HCT116 (cell line): ENCODE measurements at regions not wholly inside any gene's neighbourhood (a gene's known extent, or its start where the extent isn't known, plus 50 kb on each side); places are given as distances from the start of the nearest gene placed in this dataset.

Experiments used
- EZH2 ChIP-seq: fragments of 200-600 bp; sonication (generic); IDR thresholded peaks from 2 replicates; pipeline ENCODE4 v1.6.1; 2017; ENCODE audit warnings: antibody characterized with exemption, mixed run types
- POLR2A ChIP-seq: IDR thresholded peaks from 2 replicates; pipeline ENCODE4 v1.7.0; 2011; ENCODE audit warnings: borderline replicate concordance; ENCODE audit not compliant: insufficient read depth, insufficient read length; ENCODE audit errors: extremely low read depth
- RAD21 ChIP-seq: IDR thresholded peaks from 2 replicates; pipeline ENCODE4 v1.6.1; 2012; ENCODE audit warnings: low read depth, mild to moderate bottlenecking
- SIN3A ChIP-seq: IDR thresholded peaks from 2 replicates; pipeline ENCODE4 v1.6.1; 2012; ENCODE audit warnings: low read depth
- SP1 ChIP-seq: IDR thresholded peaks from 2 replicates; pipeline ENCODE4 v1.6.1; 2012; ENCODE audit warnings: low read depth
- SRF ChIP-seq: IDR thresholded peaks from 2 replicates; pipeline ENCODE4 v1.6.1; 2012; ENCODE audit warnings: low read depth
- TF ChIP-seq, protein P1 (sequence below), 3 experiments: fragments of 200-600 bp in 1 of 3; sonication (generic) in 1 of 3; IDR thresholded peaks in 2 of 3; conservative IDR thresholded peaks in 1 of 3; 2 replicates each; pipeline ENCODE4 v1.5.1; 2012 to 2017; ENCODE audit warnings: low read depth in 2 of 3, low read length in 2 of 3, antibody characterized with exemption in 1 of 3, borderline replicate concordance in 1 of 3, control low read depth in 1 of 3, mild to moderate bottlenecking in 1 of 3, mixed read lengths in 1 of 3, mixed run types in 1 of 3, moderate library complexity in 1 of 3; ENCODE audit not compliant: insufficient read depth in 1 of 3
- TF ChIP-seq, protein P2 (sequence below): IDR thresholded peaks from 2 replicates; pipeline ENCODE4 v1.6.1; 2012; ENCODE audit warnings: low read depth

DNA sequence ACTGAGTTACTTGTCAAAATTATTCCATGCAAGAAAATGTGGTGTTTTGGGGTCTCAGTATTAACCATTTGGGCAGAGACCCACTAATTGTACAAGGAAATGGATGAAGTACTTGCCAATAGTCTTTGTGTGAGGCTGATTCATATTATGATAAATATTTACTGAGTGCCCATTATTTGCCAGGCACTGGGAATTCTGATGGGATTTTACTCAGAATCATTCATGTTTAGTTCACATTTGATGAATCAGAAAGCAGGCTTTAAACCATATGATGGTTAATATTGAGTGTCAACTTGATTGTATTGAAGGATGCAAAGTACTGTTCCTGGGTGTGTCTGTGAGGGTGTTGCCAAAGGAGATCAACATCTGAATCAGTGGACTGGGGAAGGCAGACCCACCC is 66.2 kb upstream of the SOX21 start:
- TF ChIP-seq, protein P1, sequence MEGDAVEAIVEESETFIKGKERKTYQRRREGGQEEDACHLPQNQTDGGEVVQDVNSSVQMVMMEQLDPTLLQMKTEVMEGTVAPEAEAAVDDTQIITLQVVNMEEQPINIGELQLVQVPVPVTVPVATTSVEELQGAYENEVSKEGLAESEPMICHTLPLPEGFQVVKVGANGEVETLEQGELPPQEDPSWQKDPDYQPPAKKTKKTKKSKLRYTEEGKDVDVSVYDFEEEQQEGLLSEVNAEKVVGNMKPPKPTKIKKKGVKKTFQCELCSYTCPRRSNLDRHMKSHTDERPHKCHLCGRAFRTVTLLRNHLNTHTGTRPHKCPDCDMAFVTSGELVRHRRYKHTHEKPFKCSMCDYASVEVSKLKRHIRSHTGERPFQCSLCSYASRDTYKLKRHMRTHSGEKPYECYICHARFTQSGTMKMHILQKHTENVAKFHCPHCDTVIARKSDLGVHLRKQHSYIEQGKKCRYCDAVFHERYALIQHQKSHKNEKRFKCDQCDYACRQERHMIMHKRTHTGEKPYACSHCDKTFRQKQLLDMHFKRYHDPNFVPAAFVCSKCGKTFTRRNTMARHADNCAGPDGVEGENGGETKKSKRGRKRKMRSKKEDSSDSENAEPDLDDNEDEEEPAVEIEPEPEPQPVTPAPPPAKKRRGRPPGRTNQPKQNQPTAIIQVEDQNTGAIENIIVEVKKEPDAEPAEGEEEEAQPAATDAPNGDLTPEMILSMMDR (IDR thresholded peaks at IDR 0.05 in 2 of 3, conservative IDR thresholded peaks at IDR 0.05 in 1 of 3; ENCODE audit: borderline replicate concordance in 1 of 3, insufficient read depth in 1 of 3, low read depth in 2 of 3, low read length in 2 of 3) = no peak
- TF ChIP-seq, protein P2, sequence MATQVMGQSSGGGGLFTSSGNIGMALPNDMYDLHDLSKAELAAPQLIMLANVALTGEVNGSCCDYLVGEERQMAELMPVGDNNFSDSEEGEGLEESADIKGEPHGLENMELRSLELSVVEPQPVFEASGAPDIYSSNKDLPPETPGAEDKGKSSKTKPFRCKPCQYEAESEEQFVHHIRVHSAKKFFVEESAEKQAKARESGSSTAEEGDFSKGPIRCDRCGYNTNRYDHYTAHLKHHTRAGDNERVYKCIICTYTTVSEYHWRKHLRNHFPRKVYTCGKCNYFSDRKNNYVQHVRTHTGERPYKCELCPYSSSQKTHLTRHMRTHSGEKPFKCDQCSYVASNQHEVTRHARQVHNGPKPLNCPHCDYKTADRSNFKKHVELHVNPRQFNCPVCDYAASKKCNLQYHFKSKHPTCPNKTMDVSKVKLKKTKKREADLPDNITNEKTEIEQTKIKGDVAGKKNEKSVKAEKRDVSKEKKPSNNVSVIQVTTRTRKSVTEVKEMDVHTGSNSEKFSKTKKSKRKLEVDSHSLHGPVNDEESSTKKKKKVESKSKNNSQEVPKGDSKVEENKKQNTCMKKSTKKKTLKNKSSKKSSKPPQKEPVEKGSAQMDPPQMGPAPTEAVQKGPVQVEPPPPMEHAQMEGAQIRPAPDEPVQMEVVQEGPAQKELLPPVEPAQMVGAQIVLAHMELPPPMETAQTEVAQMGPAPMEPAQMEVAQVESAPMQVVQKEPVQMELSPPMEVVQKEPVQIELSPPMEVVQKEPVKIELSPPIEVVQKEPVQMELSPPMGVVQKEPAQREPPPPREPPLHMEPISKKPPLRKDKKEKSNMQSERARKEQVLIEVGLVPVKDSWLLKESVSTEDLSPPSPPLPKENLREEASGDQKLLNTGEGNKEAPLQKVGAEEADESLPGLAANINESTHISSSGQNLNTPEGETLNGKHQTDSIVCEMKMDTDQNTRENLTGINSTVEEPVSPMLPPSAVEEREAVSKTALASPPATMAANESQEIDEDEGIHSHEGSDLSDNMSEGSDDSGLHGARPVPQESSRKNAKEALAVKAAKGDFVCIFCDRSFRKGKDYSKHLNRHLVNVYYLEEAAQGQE = no peak
- TF ChIP-seq SRF (no peak), SIN3A (no peak), POLR2A (no peak), EZH2 (no peak), SP1 (no peak), RAD21 (no peak)
